ENCODE measurements at regions not wholly inside any gene's neighbourhood (a gene's known extent, or its start where the extent isn't known, plus 50 kb on each side); places are given as distances from the start of the nearest gene placed in this dataset.

DNA sequence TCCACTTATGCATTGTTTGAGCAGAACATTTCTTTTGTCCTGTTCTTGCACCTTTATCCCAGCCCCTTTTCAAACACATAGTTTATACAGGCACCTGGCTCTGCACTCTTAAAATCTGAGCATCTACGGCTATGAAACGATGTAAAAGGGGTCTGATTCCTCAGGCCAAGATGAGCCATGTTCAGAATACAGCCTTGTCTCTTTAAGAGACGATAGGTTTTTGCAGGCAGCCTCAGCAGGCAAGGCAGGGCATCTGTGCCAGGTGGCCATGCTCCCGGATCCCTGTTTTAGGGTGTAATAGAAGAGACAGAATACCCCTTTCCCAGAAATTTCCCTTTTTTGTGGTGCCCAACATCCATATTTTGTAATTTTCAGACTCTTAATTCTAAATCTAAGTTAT, 89.1 kb upstream of the NFIB start:
- Histone ChIP-seq H3K27ac (no peak overlapping the region), H3K27me3 (no peaks in the 10 kb centered on the region), H3K36me3 (replicated peaks in 1 of 2) (no peaks in the 10 kb centered on the region), H3K9me3 (replicated peaks in 1 of 3) (no peaks in the 10 kb centered on the region), H3K4me3 (no peak overlapping the region), H3K4me1 (replicated peaks in 1 of 2) (no peaks in the 10 kb centered on the region)
- WGBS, 4 donors, result 51 to 72% (median 61%) methylated on average over 4 of the region's 4 CpGs
- TF ChIP-seq, protein P1, sequence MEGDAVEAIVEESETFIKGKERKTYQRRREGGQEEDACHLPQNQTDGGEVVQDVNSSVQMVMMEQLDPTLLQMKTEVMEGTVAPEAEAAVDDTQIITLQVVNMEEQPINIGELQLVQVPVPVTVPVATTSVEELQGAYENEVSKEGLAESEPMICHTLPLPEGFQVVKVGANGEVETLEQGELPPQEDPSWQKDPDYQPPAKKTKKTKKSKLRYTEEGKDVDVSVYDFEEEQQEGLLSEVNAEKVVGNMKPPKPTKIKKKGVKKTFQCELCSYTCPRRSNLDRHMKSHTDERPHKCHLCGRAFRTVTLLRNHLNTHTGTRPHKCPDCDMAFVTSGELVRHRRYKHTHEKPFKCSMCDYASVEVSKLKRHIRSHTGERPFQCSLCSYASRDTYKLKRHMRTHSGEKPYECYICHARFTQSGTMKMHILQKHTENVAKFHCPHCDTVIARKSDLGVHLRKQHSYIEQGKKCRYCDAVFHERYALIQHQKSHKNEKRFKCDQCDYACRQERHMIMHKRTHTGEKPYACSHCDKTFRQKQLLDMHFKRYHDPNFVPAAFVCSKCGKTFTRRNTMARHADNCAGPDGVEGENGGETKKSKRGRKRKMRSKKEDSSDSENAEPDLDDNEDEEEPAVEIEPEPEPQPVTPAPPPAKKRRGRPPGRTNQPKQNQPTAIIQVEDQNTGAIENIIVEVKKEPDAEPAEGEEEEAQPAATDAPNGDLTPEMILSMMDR (IDR thresholded peaks at IDR 0.05), result no peak
- DNase-seq, result no peak
- intact Hi-C loops (cut with DNase I), result no loop called here

DNA sequence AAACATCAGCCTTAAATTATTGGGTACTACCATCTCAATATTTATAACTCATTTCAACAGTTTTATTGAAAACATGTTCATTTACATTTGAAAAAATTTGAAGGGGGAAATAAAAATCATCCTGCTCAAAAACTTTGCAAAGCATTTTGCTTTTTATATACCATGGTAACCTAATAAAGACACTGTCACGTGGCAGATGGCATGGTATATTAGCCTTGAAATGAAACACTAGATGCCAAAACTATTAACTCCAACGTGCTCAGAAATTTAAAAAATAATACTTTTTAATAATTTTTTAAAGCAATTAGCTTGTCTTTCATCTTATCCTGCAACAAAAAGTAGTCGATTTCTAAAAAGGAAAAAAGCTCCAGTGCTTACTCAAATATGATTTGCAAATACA, 88.6 kb upstream of the NFIB start:
- 54 to 72% (median 62%) methylated on average over 3 of the region's 3 CpGs for WGBS, 4 donors
- intact Hi-C loops (cut with DNase I), result no loop called here
- no peak for DNase-seq

DNA sequence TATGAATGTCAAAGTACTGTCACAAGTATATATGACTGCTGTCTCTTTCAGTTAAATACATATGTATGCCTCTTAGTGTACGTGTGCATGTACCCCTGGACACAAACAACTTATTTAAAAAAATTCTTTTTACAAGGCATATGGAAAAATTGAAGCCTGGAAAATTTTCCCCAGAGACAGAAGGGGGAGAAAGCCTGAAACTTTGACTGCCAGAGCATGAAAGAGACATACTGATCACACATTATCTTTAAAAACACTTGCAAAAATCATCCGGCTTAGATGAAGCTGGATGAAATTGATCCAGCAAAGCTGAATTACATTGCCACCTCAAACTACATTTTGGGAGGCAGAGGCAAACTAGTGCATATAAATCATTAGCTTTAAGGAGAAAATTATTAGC, 88.0 kb upstream of the NFIB start:
- Histone ChIP-seq H3K27me3 (no peaks in the 10 kb centered on the region), H3K4me3 (no peak overlapping the region), H3K36me3 (replicated peaks in 1 of 2) (no peaks in the 10 kb centered on the region), H3K4me1 (replicated peaks in 1 of 2) (no peaks in the 10 kb centered on the region), H3K27ac (no peak overlapping the region), H3K9me3 (replicated peaks in 1 of 3) (no peaks in the 10 kb centered on the region)
- WGBS, 4 donors, result 86 to 94% (median 88%) methylated on average over 2 of the region's 2 CpGs
- intact Hi-C loops (cut with DNase I), result no loop called here
- no peak for DNase-seq
- TF ChIP-seq, protein P1 (IDR thresholded peaks at IDR 0.05), result no peak
- no peak for TF ChIP-seq POLR2A (IDR thresholded peaks at IDR 0.05)

More for the DNA sequence above, 88.6 kb upstream of the NFIB start:
- Histone ChIP-seq H3K9me3 (replicated peaks in 1 of 3) (no peaks in the 10 kb centered on the region), H3K27ac (no peak overlapping the region), H3K4me1 (replicated peaks in 1 of 2) (no peaks in the 10 kb centered on the region), H3K4me3 (no peak overlapping the region), H3K27me3 (no peaks in the 10 kb centered on the region), H3K36me3 (replicated peaks in 1 of 2) (no peaks in the 10 kb centered on the region)
- TF ChIP-seq, protein P1 (IDR thresholded peaks at IDR 0.05), result no peak
- TF ChIP-seq POLR2A (IDR thresholded peaks at IDR 0.05), result no peak

DNA sequence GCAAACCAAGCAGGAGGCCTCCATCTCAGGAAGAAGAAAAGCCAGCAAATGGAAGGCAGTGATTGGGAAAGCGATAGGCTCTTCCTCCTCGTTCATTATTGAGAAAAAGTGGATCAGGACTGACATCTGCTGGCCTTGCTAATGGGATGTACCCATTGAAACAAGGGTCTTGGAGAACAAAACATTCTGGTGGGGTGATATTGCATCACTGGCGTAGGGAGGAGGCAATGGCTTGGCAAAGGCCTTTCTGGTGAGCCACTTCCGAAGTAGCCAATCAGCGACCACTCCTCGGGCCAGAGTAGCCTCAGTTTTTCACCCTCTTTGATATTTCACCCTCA, 86.7 kb upstream of the NFIB start:
- Histone ChIP-seq H3K36me3 (replicated peaks in 1 of 2) (no peaks in the 10 kb centered on the region), H3K4me1 (replicated peaks in 1 of 2) (no peaks in the 10 kb centered on the region), H3K4me3 (no peak overlapping the region), H3K27ac (no peak overlapping the region), H3K9me3 (replicated peaks in 1 of 3) (no peaks in the 10 kb centered on the region), H3K27me3 (no peaks in the 10 kb centered on the region)
- intact Hi-C loops (cut with DNase I), result no loop called here
- WGBS, 4 donors, result 67 to 77% (median 72%) methylated on average over 6 of the region's 6 CpGs
- TF ChIP-seq, protein P1 (IDR thresholded peaks at IDR 0.05), result peak in 4 of 6 experiments; percentile 5 to 48 (median 36)
- no peak for TF ChIP-seq POLR2A (IDR thresholded peaks at IDR 0.05)
- DNase-seq, result peak in 6 of 7 donors; percentile 9 to 56 (median 21)

Data from adrenal gland (tissue), 9 donors.